OCI-LY1 (cell line): ENCODE measurements at regions not wholly inside any gene's neighbourhood (a gene's known extent, or its start where the extent isn't known, plus 50 kb on each side); places are given as distances from the start of the nearest gene placed in this dataset.

Experiments
- EZH2 ChIP-seq: fragments of 200-600 bp; sonication (generic), shearing (Covaris generic); IDR thresholded peaks from 2 replicates; pipeline ENCODE4 v1.8.0; 2017; ENCODE audit warnings: borderline replicate concordance, mixed run types, mild to moderate bottlenecking, antibody characterized with exemption, low read length, moderate library complexity, mixed read lengths
- TF ChIP-seq, protein P1 (sequence below): fragments of 200-600 bp; sonication (generic), shearing (Covaris generic); IDR thresholded peaks from 2 replicates; pipeline ENCODE4 v1.5.1; 2017; ENCODE audit warnings: mild to moderate bottlenecking, antibody characterized with exemption, low read length, moderate library complexity, mixed read lengths

DNA sequence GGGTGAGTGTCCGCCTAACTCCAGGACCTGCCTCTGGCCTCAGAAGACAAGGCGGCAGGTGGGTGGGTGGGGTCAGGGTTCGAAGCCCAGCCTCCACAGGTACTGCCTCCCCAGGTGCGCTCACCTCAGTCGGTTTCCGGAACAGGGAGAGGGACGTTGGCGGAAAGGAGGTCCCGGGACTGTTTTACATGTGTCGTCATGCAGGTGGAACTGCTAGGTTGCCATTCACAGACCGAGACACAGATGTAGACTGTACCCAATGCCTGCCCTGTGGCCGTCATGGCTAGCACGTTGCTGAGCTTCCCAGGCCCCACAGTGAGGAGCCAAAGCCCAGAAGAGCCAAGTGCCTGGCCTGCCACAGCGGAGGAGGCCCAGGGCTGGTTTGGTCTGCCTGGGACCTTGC is 284.0 kb upstream of the HS6ST1 start:
- TF ChIP-seq, protein P1, sequence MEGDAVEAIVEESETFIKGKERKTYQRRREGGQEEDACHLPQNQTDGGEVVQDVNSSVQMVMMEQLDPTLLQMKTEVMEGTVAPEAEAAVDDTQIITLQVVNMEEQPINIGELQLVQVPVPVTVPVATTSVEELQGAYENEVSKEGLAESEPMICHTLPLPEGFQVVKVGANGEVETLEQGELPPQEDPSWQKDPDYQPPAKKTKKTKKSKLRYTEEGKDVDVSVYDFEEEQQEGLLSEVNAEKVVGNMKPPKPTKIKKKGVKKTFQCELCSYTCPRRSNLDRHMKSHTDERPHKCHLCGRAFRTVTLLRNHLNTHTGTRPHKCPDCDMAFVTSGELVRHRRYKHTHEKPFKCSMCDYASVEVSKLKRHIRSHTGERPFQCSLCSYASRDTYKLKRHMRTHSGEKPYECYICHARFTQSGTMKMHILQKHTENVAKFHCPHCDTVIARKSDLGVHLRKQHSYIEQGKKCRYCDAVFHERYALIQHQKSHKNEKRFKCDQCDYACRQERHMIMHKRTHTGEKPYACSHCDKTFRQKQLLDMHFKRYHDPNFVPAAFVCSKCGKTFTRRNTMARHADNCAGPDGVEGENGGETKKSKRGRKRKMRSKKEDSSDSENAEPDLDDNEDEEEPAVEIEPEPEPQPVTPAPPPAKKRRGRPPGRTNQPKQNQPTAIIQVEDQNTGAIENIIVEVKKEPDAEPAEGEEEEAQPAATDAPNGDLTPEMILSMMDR, result no peak
- TF ChIP-seq EZH2, result no peak
